Type B pancreatic cell (in vitro differentiated cells): ENCODE measurements at regions not wholly inside any gene's neighbourhood (a gene's known extent, or its start where the extent isn't known, plus 50 kb on each side); places are given as distances from the start of the nearest gene placed in this dataset.
A peak's percentile ranks its signal among the peaks of the same experiment; 100 is the strongest.

Experiments used
- DNase-seq: peaks from one replicate; pipeline ENCODE4 v3.0.0; 2021; ENCODE audit warnings: mixed read lengths; ENCODE audit not compliant: unreplicated experiment; ENCODE audit errors: extremely low spot score
- H3K27ac Mint-ChIP-seq: 2 replicates; pipeline ENCODE4 v1.8.0; 2021; ENCODE audit warnings: mild to moderate bottlenecking, mixed read lengths
- H3K27me3 Mint-ChIP-seq: 2 replicates; pipeline ENCODE4 v1.8.0; 2021; ENCODE audit warnings: mixed read lengths
- H3K36me3 Mint-ChIP-seq: 2 replicates; pipeline ENCODE4 v1.8.0; 2021; ENCODE audit warnings: mixed read lengths
- H3K4me1 Mint-ChIP-seq: one replicate; pipeline ENCODE4 v1.8.0; 2021; ENCODE audit warnings: mixed read lengths; ENCODE audit not compliant: unreplicated experiment
- H3K4me3 Mint-ChIP-seq: 2 replicates; pipeline ENCODE4 v1.8.0; 2021; ENCODE audit warnings: mild to moderate bottlenecking, mixed read lengths
- H3K9me3 Mint-ChIP-seq: 2 replicates; pipeline ENCODE4 v1.8.0; 2021; ENCODE audit warnings: mixed read lengths
- TF ChIP-seq, protein P1 (sequence below): fragments of 200-600 bp; sonication (generic); conservative IDR thresholded peaks from 2 replicates; pipeline ENCODE4 v1.5.0; 2021; ENCODE audit warnings: antibody characterized with exemption, mild to moderate bottlenecking

DNA sequence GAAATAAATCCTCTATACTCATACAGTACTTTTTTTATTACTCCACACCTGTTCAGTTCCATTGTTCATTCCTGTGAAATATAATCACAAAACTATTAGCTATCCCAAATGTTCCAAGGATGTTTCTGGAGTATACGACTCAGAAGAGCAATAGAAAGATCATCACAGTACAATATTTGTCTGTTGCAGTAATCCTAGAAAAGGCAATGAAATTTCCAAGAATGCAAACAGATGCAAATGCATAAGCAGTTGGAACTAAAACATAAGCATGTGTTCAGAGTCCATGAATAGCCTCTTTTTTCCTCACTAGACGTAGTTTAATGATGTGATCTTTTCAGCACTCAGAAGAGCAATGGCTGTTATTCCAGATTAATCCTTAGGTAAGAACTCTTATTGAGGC, 55.2 kb downstream of the RTL3 start:
- H3K4me3 Mint-ChIP-seq = no peak overlapping the region
- H3K4me1 Mint-ChIP-seq = no peaks in the 10 kb centered on the region
- H3K27me3 Mint-ChIP-seq = no peaks in the 10 kb centered on the region
- TF ChIP-seq, protein P1, sequence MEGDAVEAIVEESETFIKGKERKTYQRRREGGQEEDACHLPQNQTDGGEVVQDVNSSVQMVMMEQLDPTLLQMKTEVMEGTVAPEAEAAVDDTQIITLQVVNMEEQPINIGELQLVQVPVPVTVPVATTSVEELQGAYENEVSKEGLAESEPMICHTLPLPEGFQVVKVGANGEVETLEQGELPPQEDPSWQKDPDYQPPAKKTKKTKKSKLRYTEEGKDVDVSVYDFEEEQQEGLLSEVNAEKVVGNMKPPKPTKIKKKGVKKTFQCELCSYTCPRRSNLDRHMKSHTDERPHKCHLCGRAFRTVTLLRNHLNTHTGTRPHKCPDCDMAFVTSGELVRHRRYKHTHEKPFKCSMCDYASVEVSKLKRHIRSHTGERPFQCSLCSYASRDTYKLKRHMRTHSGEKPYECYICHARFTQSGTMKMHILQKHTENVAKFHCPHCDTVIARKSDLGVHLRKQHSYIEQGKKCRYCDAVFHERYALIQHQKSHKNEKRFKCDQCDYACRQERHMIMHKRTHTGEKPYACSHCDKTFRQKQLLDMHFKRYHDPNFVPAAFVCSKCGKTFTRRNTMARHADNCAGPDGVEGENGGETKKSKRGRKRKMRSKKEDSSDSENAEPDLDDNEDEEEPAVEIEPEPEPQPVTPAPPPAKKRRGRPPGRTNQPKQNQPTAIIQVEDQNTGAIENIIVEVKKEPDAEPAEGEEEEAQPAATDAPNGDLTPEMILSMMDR = no peak
- H3K9me3 Mint-ChIP-seq = no peaks in the 10 kb centered on the region
- no peak for DNase-seq
- no peaks in the 10 kb centered on the region for H3K36me3 Mint-ChIP-seq
- H3K27ac Mint-ChIP-seq = no peak overlapping the region

GRCh38 chrX:78595901-78596502, 63.1 kb downstream of the RTL3 start:
- H3K9me3 Mint-ChIP-seq = no peaks in the 10 kb centered on the region

DNA sequence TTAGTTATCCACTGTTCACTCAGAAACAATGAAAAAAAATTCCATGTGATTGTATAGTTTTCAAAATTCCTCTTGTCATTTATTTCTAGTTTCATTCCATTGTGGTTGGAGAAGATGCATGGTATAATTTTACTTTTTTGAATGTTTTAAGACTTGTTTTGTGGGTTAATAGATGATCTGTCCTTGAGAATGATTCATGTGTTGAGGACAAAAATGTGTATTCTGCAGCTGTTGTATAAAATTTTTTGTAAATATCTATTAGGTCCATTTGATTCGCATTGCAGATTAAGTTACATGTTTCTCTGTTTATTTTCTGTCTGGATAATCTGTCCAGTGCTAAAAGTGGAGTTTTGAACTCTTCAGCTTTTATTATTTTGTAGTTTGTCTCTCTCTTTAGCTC, 65.4 kb downstream of the RTL3 start:
- Mint-ChIP-seq H3K27me3 (no peaks in the 10 kb centered on the region), H3K4me3 (no peak overlapping the region), H3K9me3 (no peaks in the 10 kb centered on the region), H3K27ac (no peak overlapping the region), H3K4me1 (no peaks in the 10 kb centered on the region), H3K36me3 (no peaks in the 10 kb centered on the region)
- TF ChIP-seq, protein P1 = no peak
- no peak for DNase-seq

More at GRCh38 chrX:78595901-78596502, 63.1 kb downstream of the RTL3 start:
- H3K4me3 Mint-ChIP-seq = no peak overlapping the region
- H3K27me3 Mint-ChIP-seq = no peaks in the 10 kb centered on the region
- no peak overlapping the region for H3K27ac Mint-ChIP-seq
- TF ChIP-seq, protein P1 = peak; percentile 65
- H3K4me1 Mint-ChIP-seq = no peaks in the 10 kb centered on the region
- H3K36me3 Mint-ChIP-seq = no peaks in the 10 kb centered on the region
- DNase-seq = no peak

GRCh38 chrX:78592030-78592429, 67.1 kb downstream of the RTL3 start:
- no peaks in the 10 kb centered on the region for H3K4me1 Mint-ChIP-seq
- H3K27me3 Mint-ChIP-seq = no peaks in the 10 kb centered on the region
- DNase-seq = no peak
- H3K27ac Mint-ChIP-seq = no peak overlapping the region
- no peaks in the 10 kb centered on the region for H3K36me3 Mint-ChIP-seq
- H3K4me3 Mint-ChIP-seq = no peak overlapping the region
- no peaks in the 10 kb centered on the region for H3K9me3 Mint-ChIP-seq
- TF ChIP-seq, protein P1 = no peak

GRCh38 chrX:78574306-78574705, 84.8 kb downstream of the RTL3 start:
- Mint-ChIP-seq H3K36me3 (no peaks in the 10 kb centered on the region), H3K27ac (no peak overlapping the region), H3K9me3 (no peaks in the 10 kb centered on the region), H3K4me1 (no peaks in the 10 kb centered on the region), H3K27me3 (no peaks in the 10 kb centered on the region), H3K4me3 (no peak overlapping the region)
- DNase-seq = no peak
- TF ChIP-seq, protein P1 = no peak

DNA sequence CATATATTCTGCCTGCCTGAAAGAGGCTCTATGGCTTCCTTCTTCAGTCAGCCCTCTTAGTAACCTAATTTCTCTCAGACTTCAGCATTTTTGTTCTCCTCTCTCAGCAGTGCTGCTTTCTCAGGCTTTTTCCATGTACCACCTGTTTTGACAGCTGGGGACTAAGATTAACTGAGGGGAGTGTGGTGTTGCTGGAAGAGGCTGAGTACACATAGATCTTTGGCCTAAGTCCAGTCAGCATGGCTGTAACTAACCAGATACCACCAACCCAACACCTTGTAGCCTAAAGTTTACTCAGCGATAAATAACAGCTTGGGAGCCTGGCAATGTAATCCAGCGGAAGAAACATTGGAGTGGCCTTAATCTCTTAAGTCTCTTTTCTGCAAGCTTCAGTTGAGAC, 85.5 kb downstream of the RTL3 start:
- TF ChIP-seq, protein P1 = no peak
- H3K4me1 Mint-ChIP-seq = no peaks in the 10 kb centered on the region
- H3K27ac Mint-ChIP-seq = no peak overlapping the region
- no peaks in the 10 kb centered on the region for H3K27me3 Mint-ChIP-seq
- H3K4me3 Mint-ChIP-seq = no peak overlapping the region
- no peaks in the 10 kb centered on the region for H3K36me3 Mint-ChIP-seq
- no peaks in the 10 kb centered on the region for H3K9me3 Mint-ChIP-seq
- DNase-seq = no peak
